Fibroblast of skin of left quadriceps (primary cell): ENCODE measurements at regions not wholly inside any gene's neighbourhood (a gene's known extent, or its start where the extent isn't known, plus 50 kb on each side); places are given as distances from the start of the nearest gene placed in this dataset.

ENCODE experiments used
- DNase-seq, 2 experiments: peaks; one replicate each; pipeline ENCODE4 v3.0.0-alpha.2; 2013; ENCODE audit warnings: low read depth in 2 of 2

DNA sequence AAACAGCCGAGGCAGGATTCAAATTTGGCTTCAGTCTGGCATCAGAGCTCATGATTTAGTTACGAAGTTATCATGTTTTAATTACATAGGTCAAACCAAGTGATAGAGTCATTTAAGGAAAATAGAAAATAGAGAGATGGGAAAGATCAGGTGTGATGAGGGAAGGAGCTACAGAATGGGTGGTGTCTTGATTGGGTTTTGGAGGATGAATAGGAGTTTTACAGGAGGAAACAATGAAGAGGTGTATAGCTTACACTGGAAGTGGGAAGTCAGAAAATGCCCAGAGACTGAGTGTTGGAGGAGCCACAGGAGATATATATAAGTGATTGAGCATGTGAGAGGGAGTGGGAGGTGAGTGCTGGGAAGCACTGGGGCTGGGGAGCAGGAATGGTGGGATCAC, 264.2 kb upstream of the TNP1 start:
- no peak for DNase-seq

DNA sequence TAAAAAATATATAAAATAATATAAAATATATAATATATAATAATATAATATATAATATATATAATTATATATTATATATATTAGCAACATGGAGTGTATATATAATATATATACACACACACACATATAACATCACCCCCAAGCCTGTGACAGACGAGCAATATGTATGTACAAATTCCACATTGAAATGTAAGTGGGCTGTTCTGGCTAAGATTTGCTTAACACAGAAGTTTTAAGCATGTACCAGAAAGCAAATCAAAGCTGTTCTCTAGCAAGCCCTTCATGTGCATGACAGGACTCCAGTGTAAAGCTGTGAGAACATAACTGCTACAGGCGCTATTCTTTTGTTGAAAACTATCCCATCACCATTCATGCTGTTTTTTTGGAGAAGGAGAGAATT, 261.7 kb upstream of the TNP1 start:
- DNase-seq = no peak

DNA sequence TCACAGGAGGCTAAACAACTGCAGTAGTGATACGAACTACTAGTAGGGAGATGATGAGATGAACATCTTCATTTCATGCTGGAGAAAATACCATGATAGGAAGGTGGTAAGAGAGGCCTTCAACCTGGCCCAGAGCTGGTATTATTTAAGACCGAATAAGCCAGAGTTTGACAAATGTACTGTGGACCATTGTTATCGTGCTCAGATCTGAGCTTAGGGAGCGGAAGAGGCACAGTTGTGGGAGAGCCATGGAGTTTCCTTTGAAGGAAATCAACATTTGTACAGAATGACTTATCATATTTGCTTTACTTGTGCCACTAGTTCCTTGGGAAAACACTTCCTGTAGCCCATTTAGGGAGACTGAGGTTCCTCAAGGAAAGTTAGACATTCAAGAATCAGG, 260.6 kb upstream of the TNP1 start:
- DNase-seq = no peak

DNA sequence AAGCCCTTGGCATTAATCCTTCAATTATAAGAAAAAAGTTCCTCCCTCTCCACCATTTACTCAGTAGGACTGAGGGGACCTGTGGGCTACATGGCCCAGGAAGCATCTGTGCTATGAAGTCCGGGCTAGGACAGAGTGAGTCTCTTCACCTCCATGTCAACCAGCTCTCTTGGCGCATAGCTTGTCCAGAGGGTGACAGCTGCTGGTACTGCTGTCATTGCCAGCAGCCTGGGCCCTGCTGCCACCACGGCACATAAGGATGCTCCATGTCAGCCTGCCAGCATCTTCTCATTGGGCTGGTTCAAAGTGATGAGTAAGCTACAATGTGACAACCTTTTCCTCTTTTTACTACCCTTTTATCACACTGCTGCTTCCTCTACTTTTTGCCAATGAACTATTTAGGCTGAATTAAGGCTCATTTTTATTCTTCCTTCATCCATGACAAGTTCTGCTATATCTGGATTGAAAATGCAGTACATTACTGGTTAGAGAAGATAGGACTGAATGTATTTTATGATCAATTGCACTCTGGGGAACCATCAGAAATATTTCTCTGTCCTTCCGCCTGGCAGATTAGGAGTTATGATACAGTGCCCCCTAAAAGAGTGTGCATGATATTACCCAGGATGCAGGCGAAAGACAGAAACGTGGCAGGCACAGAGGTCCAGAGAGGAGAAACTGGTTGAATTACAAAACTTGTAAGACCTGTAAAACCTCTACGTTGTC, 258.9 kb upstream of the TNP1 start:
- DNase-seq = no peak

DNA sequence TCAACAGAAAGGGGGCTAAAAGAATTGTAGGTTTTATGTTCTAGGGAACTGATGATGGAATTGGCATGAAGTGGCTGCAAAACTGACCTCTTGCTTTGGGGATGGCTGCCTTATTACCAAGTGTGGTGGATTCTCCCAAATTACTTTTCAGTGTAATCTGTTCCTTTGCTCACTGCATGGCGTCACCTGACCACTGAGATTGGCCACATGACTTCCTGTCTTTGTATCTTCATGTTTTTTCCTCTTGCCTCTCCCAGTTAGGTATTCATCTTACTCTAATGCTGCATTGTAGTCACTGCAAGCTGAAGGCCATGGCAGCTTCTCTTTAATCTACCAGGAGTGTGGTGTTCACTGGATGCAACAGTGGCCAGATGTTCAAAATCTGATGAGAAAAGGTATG, 257.7 kb upstream of the TNP1 start:
- no peak for DNase-seq

DNA sequence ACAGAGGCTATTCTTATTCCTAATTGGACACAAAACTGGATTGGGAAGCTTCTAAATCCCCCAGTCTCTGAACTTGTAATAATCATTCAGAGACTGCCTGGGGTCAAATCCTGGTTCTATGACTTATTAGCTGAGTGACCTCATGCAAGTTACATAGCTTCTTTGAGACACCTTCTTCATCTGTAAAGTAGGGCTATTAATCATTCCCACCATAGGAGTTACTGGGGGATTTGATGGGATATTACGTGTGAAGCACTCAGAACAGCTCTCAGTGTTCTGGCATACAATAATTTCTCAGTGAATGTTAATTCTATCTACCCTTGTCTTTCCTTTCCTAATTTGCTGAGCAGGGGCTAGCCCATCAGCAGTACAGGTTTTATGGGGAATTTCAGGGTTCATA, 256.7 kb upstream of the TNP1 start:
- no peak for DNase-seq

DNA sequence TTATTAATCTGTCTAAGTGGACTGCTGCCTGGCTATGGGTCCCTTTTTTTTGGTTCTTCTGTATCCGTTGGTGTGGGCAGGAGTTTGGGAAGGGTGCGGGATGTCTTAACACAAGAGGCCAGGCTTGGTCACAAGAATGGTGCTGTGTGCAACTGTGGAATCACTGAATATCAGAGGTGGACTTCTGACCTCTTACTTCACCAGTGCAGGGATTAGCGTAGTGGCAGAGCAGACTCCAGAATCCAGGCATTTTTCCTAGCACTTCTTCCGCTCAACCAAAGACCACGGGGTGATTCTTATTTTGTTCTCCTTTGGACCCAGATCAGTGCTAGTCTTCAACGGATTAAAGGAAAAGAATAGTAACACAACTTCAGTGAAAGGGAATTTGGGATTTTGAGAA, 254.3 kb upstream of the TNP1 start:
- DNase-seq = no peak

DNA sequence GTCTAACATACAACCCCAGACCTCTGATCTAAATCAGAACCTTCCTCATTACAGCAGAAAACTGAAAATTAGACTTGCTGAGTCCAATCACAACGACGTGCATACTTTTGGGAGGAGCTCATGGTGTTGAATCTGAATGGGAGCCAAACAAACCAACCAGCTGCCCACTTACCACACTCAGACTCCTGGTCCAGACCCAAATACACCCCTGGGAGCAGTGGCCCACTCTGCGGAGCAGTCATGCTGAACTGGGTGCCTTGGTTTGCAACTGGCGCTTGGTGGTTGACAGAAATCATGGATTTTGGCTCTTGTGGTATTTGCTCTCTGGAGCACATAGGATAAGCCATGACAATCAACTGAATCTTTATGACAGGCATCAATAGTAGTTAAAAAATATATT, 253.6 kb upstream of the TNP1 start:
- no peak for DNase-seq

DNA sequence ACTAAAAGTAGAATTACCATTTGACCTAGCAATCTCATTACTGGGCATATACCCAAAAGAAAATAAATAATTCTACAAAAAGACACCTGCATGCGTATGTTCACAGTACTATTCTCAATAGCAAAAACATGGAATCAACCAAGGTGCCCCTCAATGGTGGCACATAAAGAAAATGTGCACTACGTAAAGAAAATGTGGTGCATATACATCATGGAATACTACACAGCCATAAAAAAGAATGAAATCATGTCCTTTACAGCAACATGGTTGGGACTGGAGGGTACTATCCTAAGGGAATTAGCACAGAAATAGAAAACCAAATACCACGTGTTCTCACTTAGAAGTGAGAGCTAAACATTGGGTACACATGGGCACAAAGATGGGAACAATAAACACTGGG, 250.7 kb upstream of the TNP1 start:
- DNase-seq = no peak

DNA sequence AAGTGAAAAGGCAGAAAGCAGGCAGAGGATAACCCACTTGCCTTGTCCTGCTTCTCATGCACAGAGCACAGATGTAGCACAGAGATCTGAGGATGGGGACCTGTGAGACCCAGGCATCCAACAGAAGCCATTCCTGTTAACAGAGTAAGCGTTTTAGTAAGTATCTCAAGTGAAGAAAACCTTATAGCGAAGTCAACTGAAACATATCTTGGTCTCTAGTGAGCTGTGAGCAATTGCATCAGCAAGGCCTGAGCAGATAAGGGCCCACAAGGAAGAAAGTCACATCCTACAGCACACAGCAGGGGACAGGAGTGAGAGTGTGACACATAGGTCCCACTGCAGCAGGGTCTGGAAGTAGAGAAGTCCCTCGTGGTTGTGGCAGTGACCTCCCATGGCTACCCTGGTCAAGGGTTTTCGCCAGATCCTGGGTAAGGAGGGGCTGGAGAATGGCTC, 248.7 kb upstream of the TNP1 start:
- no peak for DNase-seq

DNA sequence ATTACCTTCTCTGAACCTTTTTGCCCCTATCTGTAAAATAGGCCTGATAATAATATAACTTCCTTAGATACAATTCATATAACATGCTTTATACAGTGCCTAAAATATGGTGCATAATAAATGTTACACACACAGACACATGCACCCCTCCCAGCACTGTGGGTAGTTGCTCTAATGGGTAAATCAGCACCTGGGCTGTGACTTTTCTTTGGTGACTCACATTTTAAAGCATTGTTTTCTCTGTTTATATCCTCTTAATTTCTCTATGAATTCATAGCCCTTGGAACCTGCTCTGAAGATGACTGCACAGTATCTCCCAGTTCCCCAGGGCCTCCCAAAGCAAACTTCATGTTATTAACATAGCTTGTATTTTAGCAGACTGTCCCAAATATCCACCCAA, 248.2 kb upstream of the TNP1 start:
- no peak for DNase-seq

DNA sequence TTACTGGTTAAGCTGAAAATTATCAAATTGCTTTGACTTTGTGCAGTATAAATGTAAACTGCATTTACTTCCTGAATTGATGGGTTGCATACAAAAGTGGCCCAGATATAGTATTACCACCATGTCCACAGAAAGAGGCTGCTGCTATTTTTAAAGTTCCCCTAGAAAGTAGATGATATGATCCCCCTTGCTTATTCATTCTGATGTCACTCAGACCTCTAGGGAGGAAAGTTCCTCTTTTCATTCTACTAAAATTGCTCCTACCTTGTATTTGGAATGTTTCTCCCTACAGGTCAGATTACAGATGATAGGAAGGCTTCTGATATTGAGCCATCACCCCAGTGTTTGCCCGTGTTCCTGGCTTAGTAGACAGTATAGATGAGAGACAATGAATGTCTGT, 247.6 kb upstream of the TNP1 start:
- DNase-seq = no peak

DNA sequence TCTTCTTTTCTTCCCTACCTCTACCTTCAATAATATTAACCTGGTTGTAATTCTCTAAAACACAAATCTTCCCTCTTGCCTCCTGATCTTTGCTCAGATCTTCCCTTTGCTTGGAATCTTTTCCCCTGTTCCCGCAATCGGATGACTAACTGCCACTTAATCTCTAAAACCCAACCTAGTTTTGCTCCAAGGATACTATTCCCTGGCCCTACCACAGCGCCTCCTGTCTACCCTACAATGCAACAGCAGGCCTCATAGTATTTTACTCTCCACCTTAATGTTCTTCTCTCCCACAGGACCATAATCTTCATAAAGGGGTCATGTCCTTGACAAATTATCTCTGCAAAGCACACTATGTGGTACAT, 246.8 kb upstream of the TNP1 start:
- peak; percentile 14 to 27 for DNase-seq

DNA sequence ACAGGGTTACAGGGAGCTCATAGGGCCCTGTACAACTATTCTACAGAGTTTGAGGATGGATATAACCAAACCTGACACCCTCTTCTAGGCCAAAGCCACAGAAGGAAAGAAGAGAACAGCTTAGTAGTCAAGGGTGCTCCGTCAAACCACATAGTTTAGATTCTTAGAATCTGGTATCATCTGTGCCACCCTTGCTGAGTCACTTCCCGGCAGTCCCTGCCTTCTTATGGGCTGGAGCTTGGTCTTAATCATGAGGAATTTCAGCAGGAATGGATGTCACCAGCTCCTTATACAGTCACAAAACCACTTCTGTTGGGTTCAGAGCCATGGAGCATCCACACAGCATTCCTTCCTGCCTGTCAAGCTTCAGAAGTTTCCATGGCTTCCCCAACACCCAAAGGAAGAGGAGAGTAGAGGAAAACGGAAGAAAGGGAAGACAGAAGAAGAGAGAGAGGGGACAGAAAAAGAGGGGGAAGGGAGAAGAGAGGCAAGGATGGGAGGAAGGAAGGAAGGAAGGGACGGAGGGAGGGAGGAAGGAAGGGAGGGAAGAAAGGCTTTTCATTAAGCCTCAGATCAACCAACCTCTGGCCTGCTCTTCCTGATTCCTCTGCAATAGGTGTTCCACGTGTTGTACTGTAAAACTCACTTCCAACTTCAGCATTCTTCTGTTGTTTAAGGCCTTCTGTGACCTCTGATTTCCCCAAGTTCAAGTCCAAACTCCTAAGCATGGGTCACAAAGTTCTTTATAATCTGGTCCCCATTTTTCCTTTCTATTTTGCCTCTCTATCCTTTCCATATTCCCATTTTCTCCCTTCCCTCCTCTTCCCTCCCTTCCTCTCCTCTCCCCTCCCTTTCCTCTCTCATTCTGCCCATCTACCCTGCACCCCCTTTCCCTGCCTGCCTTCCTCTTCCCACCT, 246.1 kb upstream of the TNP1 start:
- peak; percentile 92 to 93 for DNase-seq

DNA sequence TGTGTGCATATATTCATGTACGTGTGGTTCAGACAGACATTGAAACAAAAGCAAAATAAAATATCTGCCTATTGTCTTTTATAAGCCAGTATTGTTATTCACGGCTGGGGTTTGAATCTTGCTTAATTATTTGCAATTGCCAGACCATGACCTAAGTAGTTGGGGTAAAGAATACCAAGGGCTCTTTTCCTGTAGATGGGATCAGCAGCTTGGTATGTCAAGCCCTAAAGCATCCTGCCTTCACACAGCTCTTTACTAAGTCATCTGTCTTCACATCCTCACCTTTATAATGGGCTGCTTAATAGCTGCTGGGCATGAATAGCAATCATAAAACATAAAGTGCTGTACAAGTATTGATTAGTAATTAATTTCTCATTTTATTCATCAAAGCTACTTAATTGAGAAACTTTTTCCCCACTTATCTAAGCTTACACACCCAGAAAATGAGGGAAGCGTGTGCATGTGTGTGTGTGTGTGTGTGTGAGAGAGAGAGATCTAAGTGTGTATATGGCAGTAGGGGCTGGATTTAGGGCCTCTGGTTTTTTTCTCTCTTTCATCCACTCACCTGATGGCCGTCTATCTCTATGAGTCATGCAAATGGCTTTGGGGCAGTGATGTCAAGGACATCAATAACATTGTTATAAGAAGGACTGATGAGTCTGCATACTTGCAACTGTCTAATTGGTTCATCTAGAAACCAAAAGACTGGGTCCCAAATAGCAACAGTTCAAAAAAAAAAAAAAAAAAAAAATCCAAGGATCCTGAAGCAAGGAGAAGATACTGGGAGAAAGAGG, 244.1 kb upstream of the TNP1 start:
- DNase-seq = peak; percentile 47 to 54

DNA sequence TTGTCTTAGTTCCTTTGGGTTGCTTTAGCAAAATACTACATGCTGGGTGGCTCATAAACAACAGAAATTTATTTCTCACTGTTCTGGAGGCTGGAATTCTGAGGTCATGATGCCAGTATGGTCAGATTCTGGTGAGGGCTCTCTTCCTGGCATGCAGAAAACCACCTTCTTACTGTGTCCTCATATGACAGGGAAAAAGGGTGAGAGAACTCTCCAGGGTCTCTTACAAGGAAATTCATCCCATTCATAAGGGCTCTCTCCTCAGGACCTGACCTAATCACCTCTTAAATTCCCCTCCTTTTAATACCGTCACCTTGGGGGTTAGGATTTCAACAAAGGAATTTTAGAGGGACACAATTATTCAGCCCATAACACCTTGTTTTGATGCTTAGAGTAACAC, 243.1 kb upstream of the TNP1 start:
- DNase-seq = no peak

DNA sequence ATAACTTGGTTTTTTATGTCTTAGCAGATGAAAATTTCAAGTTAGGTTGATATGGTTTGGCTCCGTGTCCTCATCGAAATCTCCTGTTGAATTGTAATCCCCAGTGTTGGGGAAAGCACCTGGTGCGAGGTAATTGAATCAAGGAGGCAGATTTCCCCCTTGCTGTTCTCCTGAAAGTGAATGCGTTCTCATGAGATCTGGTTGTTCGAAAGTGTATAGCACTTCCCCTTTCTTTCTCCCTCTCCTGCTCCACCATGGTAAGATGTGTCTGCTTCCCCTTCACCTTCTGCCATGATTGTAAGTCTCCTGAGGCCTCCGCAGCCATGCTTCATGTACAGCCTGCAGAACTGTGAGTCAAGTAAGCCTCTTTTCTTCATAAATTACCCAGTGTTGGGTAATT, 242.1 kb upstream of the TNP1 start:
- no peak for DNase-seq

DNA sequence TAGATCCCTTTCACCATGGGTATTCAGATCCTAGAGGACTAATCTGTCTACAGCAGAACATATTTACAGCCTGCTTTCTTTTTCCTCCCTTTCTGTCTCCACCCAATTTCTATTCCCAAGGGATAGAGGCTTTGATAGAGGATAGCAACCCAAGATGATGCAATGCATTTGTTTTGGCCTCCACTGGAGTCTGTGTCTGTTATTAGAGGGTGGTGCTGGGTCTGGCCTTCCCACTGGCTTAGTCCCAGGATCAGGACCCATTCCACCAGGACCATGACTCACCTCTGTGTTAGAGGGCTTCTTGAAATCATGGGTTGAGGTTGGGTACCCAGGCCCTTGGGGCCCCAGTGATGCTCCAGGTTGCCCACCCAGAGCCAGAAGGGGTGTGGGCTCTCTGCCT, 239.7 kb upstream of the TNP1 start:
- DNase-seq = no peak

DNA sequence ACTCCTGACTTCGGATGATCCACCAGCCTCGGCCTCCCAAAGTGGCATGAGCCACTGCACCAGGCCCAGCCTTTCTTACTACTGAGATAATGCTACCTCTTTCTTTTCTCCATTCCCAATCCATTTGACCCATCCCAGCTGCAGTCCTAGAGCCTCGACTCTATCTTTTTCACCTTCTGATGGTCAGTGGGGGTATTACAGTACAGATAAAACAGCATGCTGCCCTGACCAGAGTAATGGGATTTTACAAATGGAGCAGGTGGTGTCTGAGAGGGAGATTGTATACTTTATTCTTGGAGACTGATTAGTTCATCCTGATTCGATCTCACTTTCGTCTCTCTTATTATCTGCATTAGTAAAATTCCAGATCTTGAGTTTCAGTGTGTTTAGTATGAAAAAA, 238.6 kb upstream of the TNP1 start:
- DNase-seq = no peak

DNA sequence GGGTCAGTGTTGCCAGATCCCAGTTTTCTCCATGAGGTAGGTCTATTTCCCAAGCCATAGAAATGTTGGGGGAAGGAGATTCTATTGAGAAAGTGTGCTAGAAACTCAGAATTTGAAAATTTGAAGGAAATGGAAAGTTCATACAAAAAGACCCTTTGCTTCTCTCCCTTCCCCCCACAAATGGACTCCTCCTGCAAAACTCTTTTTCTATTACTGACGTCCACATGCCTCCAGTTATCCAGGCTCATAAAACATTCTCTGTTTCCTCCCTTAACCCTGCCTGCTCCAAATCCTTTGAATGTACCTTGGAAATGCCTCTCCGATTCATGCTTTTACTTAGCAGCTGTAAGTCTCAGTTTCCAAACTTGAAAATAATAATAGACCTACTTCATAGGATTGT, 237.5 kb upstream of the TNP1 start:
- DNase-seq = no peak

DNA sequence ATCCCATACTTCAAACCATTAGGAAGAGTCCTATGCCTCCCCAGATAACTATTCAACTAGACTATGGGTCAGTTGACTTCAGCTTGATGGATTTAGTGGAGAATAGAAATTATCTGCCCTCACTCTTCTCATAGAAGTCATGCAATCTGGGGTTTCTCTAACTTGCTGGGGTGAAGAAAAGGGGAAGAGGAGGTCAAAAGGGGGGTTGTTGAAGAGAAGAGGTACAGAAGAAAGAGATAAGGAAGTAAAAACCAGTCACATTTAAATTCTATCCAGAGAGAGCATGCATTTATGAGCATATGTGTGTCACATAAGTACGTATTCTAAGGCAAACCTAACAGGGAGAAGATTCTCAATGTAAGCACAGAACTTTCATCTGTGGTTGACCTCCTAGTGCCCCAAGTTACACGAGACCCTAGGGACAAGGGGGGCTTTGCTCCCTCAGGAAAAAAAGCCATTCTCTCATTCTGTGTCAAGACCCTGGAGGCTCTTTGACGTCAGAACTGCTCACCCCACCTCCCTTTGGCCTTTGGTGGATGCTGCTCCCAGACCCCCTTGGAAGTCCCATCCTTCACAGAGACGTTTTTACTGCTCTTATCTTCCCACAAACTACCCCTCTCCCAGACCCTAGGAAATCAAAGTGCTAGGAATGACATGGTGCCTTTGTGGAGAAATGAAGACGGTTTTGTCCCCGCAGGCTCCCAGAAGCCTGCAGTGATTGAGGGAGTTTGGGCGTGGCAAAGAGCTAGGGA, 236.8 kb upstream of the TNP1 start:
- DNase-seq = no peak
